Nucleus accumbens (tissue), 56 donors: ENCODE measurements at regions not wholly inside any gene's neighbourhood (a gene's known extent, or its start where the extent isn't known, plus 50 kb on each side); places are given as distances from the start of the nearest gene placed in this dataset.
"Not testable (repeated sequence)": the region's sequence is repeated elsewhere in the genome, so short reads cannot be mapped to it uniquely, and the experiment has no call there.

Source experiments
- DNase-seq, 56 donors: peaks; one replicate each; lab custom pipeline; 2025; lab: John Stamatoyannopoulos, UW

- not testable (repeated sequence) for DNase-seq
Observed at GRCh38 chr10:29363930-29364329, 75.1 kb downstream of the LYZL1 start.

DNA sequence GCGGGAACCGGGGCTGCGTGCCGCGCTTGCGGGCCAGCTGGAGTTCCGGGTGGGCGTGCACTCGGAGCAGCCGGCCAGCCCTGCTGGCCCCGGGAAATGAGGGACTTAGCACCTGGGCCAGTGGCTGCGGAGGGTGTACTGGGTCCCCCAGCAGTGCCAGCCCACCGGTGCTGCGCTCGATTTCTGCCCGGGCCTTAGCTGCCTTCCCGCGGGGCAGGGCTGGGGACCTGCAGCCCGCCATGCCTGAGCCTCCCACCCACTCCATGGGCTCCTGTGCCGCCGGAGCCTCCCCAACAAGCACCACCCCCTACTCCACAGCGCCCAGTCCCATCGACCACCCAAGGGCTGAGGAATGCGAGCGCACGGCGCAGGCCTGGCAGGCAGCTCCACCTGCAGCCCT, 77.3 kb downstream of the LYZL1 start:
- DNase-seq: not testable (repeated sequence)

GRCh38 chr10:29369419-29369818, 80.5 kb downstream of the LYZL1 start:
- no peak for DNase-seq

- DNase-seq: no peak
Observed at GRCh38 chr10:29370097-29371092, 81.5 kb downstream of the LYZL1 start.

DNA sequence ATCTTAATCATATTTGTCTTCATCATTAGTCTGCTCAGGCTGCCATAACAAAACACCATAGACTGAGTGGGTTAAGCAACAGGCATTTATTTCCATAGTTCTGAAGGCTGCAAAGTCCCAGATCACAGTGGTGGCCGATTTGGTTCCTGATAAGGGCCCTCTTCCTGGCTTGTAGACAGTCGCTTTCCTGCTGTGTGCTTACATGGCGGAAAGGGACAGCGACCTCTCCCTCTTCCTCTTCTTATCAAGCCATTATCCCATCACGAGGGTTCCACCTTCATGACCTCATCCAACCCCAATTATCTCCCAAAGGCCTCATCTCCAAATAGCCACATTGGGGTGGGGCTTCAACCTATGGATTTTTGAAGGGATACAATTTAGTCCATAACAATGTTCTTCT, 84.0 kb downstream of the LYZL1 start:
- DNase-seq: no peak

DNA sequence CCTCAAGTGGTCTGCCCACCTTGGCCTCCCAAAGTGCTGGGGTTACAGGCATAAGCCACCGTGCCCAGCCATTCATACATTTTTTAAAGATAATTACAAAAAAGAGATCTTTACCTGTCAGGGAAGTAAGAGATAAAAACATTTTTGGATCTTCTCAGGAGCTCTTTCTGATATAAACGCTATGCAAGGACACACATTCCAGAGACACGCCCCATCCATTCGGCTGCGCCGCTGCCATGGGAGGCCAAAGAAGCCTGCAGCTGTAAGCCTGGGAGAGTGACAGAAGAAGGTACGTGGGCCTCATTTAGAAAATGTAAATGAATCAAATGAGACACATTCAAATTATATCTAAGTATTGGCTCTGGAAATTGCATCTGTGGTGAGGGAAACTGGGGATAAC, 85.3 kb downstream of the LYZL1 start:
- no peak for DNase-seq

DNA sequence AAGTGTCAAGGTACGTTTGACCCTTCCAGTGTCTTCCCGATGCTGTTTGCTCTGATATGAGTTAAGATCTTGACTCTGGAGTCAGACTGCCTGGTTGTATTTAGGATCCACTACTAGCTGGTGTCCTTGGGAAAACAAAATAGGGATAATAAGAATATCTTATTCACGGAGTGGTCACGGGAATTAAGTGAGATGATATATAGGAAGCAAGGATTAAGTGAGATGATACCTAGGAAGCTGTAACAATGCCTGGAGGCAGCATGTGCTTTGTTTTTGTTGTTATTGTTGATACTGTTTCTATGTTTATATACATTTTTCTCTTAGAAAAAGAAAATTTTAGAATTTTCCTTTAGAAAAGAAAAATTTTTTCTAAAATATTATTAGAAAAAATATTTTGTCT, 87.0 kb downstream of the LYZL1 start:
- DNase-seq: no peak

DNA sequence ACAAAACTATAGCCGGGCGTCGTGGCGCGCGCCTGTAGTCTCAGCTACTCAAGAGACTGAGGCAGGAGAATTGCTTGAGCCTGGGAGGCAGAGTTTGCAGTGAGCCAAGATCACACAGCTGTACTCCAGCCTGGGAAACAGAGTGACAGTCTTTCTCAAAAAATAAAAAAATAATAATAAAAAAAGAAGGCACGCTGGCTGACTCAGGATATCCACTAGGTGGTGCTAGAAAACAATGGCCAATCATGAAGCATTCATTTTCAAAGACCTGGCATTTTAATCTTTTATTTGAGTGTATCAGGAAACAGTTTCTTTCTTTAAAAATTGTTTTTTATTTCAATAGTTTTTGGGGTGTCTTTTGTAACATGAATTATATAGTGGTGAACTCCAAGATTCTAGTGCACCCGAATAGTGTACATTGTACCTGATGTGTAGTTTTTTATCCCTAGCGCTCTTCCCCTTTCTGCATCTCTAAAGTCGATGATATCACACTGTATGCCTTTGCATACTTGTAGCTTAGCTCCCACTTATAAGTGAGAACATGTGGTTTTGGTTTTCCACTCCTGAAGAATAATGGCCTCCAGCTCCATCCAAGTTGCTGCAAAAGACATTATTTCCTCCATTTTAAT, 88.6 kb downstream of the LYZL1 start:
- no peak for DNase-seq

DNA sequence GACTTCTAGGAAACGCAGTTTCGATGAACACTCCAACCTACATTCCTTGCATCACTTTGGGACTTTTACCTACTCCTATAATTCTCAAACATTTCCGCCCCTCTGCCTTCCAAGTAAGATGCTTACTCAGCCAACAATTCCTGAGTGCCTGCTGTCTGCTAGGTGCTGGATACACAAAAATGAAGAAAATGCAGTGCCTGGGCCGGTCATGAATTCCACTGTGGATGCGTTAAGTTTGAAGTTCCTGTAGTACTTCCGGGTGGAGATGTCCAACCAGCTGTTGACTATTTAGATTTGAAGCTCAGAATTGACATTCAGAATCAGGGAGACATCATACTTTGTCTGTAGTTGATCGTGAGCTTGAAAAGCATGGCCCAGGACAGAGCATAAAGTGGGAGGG, 89.2 kb downstream of the LYZL1 start:
- no peak for DNase-seq

GRCh38 chr10:29379208-29379607, 90.3 kb downstream of the LYZL1 start:
- no peak for DNase-seq

GRCh38 chr10:29379777-29380598, 91.1 kb downstream of the LYZL1 start:
- not testable (repeated sequence) for DNase-seq

DNA sequence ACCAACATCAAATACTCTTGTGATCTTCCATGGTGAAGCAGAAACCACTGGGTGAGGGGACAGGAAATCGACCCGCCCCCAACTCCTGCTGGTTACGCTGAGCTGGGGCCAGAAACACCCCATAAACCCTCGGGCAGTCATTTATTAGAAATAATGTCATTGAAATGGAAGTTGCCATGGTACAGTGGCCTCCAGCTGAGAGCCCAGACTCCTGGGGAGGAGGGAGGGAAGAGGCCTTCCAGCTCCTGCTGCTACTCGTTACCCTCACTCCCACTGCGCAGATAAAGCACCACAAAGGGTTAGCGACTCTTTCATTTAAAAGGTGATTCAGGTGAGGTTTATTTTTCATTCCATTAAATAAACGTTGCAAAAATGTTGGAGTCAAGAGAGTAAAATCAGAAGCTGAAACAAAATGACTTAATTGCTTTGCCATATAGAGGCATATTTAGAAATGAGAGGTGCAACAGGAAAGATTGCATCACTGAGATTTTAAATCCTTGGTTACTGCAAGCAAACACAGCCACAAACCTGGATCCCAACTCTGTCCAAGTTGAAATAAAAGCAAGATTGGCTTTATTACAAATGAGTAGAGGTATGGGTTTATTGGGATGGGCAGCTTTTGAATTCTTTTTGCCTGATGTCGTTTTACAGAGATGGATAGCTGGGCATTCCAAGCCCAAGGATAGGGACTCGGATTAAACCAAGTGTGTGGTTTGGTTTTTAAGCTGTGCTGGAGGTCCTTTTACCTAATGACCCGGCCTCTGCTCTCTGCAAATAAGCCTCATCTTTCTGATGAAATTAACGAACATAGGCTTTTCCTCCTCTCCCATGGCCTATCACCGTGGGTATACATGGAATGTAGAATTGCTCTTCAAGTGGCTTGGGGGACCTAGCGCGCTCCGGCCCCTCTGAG, 92.0 kb downstream of the LYZL1 start:
- not testable (repeated sequence) for DNase-seq

- DNase-seq: peak in 2 of 56 donors; percentile 2 to 6
Observed at GRCh38 chr10:29386342-29386999, 97.6 kb downstream of the LYZL1 start.

GRCh38 chr10:29387269-29387668, 98.4 kb downstream of the LYZL1 start:
- no peak for DNase-seq

DNA sequence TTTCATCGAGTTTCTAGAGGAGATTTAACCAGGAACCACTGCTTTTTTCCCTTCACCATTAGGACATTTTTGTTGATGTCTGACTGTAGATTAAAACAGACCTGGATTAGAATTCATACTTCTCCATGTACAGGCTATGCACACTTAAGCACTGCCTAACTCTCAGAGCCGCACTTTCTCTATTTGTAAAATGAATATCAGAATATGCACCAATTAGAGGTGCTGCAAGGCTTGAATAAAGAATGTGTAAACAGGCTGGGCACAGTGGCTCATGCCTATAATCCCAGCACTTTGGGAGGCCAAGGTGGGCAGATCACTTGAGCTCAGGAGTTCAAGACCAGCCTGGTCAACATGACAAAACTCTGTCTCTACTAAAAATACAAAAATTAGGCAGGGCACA, 99.2 kb downstream of the LYZL1 start:
- DNase-seq: not testable (repeated sequence)

GRCh38 chr10:29389493-29389892, 100.6 kb downstream of the LYZL1 start:
- no peak for DNase-seq

DNA sequence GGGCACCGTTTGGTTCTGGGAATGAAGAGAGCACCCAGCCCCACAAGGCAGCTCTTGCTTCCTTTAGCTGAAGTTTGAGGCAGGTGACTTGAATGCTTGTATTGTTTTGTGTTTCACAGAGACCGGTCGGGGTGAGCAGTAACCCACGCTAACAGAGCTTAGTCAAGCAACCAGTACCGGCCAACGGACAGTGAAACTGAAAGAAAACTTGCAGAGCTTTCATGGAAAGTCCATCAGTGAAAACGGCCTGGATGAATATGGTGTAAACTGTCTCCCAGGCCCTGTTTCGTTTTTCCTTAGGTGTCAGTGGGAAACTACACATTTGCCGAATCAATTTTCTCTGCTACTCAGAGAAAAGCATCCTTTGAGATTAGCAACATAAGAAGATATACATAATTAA, 101.1 kb downstream of the LYZL1 start:
- no peak for DNase-seq

- DNase-seq: peak in 11 of 56 donors; percentile 0 to 53 (median 5)
Observed at GRCh38 chr10:29392376-29393021, 103.6 kb downstream of the LYZL1 start.
